Lung microvascular endothelial cell (primary cell): ENCODE measurements at regions not wholly inside any gene's neighbourhood (a gene's known extent, or its start where the extent isn't known, plus 50 kb on each side); places are given as distances from the start of the nearest gene placed in this dataset.

ENCODE experiments used
- DNase-seq, 2 donors: peaks; one replicate each; pipeline versions ENCODE4 v3.0.0 to v3.0.0-alpha.2; 2010; ENCODE audit warnings: low read depth in 2 of 2

DNA sequence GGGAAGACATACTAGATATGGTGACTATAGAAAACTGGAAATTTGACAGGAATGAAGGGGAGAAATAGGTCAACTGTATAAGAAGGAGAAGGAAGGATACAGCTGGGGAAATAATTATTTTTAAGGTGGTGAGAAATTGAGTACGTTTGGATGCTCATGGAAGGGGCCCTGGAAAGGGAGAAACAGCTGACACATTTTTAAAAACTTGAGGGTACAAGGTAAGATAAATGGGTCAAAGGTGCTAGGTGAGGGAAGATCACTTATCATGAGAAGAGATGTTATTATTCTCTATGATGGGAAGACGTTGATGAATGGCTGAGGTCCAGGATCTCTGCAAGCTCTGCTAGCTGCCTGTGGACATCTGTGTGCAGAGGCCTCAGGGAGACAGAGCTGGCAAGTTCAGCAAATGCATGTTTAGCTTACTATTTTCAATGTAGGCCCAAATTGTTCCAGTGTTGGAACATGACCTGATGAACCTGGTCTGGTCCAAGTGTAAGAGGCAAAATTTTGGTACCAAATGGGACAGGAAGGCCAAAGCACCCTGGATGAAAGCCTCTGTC, 181.7 kb downstream of the MTRR start:
- no peak for DNase-seq

DNA sequence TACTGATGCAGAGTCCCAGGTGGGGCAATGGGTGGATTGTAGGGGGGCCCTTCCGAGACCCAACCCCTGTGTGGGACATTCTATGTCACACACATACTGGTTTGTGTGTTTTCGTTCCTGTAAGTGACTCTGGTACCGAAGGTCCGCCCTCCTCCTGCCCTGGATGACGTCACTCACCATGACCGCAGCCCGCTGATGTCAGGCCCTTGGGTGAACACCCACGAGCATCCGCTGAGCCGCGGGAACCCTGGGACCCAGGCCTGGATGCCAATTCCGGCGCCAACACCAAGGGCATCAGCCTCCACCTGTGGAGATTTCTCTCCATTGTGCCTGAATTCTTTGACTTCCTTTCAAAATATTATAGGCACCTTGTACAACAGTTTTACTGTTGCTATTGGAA, 184.3 kb downstream of the MTRR start:
- no peak for DNase-seq

DNA sequence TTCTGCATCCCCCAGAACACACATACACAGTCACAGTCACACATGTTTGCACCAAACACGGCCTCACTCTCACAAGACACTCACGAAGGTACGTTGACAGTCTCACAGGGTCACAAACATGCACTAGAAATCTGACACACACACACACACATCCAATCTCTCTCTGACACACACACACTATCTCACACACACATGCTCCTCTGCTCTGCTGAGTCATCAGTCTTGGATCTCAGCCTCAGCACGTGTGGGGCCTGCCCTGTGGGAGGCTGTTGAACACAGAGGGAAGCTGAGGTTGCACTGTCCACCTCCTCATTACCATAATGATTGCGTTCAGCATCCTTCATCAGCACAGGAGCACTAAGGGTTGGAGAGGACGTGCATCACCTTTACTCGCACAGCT, 188.8 kb downstream of the MTRR start:
- DNase-seq: no peak

DNA sequence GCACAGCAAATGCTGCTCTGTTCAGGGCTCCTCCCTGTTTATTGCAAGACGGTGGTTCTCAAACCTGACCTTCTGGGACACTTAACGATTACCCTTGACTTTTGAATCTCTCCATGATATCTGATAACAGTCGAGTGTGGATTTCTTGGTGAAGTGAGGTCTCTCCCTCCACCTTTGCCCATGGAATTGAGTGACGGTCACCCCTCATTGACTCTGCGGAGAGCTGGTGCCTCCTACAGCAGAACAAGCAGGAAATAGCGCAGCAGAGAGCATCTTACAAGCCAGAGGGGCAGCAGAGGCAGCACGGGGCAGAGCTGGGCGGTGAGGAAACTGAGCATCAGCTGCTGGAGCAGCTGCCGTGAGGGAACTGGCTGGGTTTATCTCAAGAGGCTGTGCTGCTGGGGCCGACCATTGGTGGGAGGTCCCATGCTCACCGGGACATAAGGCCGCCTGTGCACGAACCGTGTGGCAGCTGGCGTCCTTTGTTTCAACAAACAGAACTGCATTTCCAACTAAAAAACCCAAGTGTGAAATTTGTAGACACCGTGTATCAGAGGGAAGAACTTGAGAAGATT, 189.8 kb downstream of the MTRR start:
- no peak for DNase-seq

DNA sequence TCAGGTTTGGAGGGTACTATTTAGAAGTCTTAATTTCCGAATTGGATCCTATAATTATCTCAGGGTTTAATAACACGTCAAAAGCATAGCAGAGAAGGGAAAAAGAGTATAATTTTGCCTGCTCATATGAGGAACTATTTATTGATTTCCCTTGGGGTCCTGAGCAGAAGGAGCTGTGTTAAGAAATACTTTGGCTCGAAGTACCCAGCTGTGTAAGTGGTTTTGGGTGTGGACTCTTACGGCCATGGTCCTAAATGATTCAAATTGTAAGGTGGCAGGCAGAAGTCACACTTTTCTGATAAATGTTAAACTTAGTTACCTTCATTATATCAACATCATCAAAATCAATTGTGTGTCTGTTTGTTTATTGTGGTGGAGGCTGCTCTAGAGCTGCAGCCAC, 190.4 kb downstream of the MTRR start:
- no peak for DNase-seq

DNA sequence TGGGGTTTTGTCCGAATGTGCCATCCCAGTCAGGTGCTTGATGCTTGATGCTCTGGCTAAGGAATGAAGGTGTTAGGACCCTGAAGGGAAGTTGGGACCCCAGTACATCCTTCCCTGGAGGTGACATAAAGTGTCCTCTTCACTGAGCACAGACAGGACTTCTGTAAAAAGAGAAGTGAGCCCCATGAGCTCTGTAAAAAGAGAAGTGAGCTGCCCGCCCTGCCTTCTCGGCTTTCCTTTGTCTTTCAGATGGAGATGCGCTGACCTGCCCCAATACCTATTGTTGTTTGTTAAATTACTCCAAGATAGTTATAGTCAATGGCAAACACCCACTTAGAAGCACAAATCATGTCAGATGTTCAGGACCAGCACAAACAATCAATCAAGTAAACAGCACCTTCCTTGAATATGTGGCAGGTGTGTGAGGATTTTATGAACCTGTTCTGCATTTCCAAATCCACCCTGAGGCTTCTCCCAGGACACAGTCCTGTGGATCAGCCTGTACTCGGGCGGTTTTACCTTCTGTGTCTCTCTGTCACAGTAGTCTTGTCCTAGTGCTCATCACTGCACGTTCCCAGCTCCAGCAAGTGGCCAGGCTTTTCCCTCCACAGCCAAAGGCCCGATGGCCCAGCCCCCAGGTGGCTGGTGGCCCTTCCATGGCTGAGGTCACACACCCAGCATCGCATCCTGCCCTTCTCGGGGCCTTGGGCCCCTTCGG, 191.4 kb downstream of the MTRR start:
- DNase-seq: no peak

DNA sequence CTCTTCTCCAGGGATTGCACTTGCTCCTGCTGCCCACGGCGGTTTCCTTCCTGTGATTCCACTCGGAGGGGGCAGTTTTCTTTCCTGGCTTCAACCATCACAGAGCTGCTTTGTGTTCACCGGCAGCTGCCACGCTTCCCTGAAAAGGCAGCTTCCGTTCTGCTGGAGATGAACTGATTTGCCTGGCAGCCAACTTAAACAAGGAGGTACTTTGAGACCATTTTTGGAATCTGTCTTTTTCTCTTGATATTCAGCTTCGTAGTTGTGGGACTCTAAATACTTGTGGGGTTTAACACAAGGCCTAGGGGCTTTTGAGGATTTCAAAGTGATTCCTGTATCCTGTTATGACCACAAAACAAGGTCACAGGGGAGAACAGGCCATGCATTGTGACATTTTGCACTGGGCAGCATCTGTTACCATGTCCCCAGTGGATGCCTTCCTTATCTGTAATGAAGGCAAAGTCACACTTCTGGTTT, 192.0 kb downstream of the MTRR start:
- no peak for DNase-seq

DNA sequence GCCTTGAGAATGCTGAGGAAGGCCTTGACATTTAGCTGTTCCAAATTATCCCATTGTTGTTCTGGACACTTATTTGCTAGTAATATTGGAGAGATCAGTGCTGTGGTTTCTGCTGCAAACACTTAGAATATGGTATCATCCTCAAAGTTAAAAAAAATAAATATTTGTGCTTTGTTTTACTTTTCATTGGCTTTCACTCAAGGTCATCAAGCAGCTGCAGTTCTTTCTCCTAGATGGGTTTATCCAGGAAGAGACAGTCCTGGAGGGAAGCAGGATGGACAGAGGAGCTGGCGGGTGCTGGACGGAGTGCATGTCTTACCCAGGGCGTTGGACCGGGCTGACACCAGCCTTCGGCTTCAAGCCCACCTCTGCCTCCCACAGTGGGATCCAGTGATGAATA, 193.6 kb downstream of the MTRR start:
- no peak for DNase-seq

DNA sequence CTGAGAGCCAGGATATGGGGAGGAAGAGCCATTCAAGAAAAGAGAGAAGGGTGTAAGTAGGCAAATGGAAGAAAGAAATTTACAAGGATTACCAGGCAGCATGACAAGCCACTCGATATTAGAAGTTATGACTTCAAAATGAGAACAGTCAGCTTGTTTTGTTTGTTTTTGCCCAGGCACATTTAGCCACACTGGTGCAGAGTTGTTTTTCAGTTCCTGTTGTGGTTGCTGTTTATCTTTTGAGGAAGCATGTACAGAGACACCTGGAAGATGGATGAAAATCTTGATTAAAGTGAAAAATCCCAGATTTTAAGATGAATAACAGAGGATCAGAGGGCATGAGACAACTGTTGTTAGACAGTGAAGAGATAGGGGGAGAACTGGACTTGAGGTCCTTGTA, 199.1 kb downstream of the MTRR start:
- DNase-seq: no peak

DNA sequence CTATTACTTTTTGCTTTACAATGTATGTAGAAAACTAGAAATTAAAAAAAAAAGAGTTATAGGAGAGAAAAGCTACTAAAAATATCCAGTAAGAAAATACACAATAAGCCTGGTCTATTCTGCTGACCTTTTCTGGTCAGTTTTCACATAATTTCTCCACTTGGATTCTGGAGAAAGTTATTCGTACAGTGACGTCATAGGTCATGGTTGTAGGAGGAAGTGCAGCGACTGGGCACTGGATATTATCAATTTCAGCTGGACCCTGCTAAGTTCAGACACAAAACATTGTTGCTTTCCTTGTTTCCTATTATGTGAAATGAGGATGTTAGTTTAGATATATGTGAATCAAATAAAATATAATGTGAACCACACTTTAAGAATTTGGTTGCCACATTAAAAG, 201.2 kb downstream of the MTRR start:
- no peak for DNase-seq

DNA sequence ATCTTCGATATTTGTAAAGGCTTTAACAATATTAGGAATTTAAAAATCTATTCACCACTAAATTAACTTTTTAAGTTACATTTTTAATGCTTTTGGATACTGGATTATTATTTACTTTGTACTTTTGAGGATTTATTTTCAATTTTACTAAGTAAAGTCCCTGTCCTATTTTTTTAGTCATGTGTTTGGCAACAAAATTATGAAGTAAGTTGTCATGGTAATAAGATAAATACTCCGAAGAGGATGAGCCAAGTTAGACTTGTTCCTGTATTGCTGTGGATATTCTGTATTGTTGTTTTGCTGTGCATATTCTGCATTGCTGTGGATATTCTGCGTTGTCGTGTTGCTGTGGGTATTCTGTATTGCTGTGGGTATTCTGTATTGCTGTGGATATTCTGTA, 210.1 kb downstream of the MTRR start:
- no peak for DNase-seq

DNA sequence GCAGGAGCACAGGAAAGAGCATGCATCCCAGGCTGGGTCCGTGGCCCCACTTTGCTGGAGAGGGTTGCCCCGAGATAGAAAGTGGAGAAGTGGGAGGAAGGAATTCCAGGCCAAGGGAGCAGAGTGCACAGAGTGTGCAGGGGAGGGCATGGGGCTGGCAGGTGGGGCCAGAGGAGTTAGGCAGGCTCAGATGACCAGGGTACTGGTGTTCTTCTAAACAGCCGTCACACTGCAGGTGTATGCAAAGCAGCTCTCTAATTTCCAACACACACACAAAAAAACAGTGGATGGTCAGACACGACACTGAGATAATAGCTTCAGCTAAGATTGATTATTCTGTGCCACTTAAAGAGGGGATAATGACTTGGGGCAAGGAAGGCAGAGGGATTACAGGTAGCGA, 212.2 kb downstream of the MTRR start:
- no peak for DNase-seq

DNA sequence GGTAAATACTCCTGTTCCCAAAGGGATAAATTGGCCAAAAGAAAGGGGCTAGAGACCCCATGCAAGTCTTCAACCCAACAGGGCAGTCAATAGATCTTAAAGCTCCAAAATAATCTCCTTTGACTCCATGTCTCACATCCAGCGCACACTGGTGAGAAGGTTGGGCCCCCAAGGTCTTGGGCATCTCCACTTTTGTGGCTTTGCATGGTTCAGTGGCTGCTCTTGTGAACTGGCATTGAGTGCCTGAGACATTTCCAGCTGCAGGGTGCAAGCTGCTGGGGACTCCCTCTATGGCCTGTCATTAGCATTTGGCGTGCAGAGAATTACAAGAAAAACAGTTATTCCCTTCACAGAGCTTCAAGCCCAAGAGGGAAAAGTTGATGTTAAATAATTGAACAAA, 224.7 kb downstream of the MTRR start:
- DNase-seq: no peak

DNA sequence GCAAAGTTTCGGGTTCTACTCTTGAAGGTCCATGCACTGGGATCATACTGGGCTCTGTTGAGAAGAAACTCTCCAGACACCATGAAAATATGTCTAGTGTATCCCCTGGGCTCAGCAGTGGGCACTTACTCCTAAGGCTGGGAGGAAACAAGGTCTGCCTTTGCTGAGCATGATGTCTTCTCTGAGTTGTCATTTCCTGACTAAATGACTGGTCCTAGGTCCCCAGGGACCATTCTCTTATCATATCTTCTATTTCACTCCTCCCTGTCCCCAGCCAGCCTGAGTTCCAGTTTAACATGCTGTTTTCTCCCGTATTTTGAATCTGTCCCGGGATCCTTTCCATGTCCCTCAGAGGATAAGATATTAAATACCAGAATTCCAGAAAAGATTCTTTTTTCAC, 225.4 kb downstream of the MTRR start:
- DNase-seq: no peak

DNA sequence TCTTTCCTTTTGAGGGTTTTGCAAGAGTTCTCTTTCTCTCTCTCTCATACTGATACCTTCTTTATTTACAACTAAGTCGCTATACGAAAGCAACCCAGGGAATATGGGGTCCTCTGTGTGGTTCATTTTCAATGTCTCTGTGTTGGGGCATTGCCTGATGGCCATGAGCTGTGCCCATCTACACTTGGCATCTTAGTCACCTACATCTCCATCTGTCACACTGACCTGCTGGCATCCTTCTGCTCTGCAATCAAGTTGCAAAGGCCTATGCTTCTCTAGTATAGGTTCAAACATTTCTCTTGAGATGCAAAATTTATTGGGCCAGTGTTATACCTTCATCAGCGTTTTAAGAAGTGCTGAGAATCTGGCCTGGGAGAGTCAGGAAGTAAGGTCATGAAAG, 228.2 kb downstream of the MTRR start:
- no peak for DNase-seq

DNA sequence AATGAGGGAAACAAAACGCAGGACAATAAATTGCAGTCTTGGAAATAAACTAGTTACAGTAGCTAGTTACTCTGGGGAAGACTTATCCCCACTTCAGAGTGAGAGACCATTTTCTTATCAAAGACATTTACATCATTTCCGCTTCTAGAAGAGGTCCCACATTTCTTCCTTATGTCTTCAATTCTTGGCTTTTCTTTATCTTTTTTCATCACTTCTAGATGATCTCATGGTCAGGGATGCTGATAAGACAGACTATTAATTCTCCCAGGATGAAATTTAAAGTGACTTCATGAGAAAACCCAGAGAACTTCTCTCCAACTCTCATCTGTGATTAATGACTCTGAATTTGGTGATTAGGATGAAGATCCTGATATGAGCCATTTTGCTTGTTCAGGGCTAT, 229.1 kb downstream of the MTRR start:
- no peak for DNase-seq

DNA sequence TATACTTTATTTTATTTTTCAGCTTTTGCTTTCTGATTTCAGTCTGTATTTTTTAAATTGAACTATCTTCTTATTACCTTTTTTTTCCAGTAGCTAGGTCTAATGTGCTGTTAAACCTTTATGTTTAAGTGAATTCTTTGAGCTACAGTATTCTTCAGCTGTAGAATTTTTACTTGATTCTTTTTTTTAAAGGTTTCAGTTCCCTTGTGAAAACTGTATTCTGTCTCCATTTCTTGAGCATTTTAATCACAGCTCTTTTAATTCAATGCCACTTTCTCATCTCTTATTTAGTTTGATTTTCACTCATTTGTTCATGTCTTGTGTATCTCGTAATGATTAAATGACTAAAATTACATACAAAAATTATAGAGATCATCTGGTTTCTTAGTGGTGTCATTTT, 233.8 kb downstream of the MTRR start:
- DNase-seq: no peak

DNA sequence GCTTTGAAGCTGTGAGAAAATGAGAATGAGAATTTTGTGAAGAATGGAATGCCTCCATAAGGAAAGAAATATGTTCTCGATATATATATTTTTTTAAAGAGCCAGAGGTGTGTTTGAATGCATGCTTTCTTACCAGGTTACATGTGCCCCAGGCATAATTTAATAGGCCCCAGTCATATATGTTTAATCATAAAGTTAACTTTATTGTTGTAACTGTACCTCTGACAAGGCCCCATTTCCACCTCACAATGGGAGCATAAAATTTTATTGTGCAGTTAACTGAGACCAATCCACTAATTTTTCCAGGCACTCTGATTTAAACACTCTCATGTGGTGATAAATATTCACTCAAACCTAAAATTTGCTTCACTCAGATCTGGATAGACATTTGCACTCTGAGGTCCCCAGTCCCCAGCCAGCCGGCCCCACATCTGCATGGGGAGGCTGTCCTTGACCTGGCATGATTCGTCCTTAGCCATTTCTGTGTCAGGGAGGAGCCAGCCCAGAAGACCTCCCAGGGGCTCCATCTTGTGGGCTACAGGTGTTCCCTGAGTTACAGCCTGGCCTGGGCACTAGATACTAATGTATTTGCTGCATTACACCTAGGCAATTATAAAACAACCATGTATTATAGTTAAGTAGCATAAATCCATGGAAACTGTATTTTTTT, 245.8 kb downstream of the MTRR start:
- no peak for DNase-seq

DNA sequence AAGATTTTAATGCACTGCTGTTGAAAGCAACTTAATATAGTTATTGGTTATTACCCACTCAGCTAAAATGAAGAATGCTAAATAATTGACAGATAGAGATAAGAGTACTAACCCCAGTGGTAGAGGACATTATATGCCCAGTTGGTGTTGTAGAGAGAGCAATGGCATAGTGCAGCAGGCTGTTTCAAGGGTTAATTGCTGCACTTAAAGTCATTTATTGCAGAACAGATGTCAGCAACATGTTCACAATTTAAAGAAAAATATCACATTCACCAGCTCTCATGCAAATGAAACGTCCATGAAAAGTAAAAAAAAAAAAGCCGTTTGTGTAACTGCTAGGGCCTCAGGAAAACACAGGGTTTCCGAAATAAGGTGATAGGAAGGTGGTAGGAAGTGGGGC, 254.6 kb downstream of the MTRR start:
- DNase-seq: no peak

DNA sequence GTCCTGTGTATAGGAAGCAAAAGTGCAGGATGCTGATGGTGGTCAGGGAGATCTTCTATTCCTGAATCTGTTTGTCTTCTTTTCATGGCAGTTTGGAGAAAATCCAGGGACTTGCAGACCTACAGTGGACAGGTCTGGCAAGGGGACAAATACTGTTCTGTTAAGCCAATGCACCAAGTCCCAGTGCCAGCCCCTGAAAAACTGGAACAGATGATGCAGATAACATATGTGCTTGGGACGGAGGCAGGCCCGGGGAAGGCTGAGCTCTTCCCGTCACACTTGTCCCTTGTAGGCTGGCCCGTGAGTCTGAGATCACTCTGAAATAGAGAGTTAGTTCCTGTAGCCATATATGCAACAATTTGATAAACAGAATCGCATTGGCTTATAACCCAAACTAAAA, 265.7 kb downstream of the MTRR start:
- DNase-seq: no peak

DNA sequence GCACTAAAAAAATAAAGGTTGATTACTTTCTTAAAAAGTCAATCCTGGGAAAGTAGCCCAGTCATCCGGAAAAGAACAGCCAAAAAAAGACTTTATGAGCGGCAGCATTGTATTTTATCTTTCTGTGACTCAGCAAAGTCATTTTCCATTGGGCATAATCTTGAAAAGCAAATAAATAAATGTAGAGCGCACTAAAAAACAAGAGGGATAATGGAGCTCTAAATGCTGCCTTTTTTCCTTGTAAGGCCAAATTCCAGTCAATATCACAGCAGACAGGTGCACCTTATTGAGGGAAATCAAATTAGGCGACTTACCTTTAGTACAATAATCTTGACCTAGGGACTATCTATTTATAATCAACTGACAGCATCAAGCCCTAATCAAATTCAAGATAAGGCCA, 266.8 kb downstream of the MTRR start:
- no peak for DNase-seq

DNA sequence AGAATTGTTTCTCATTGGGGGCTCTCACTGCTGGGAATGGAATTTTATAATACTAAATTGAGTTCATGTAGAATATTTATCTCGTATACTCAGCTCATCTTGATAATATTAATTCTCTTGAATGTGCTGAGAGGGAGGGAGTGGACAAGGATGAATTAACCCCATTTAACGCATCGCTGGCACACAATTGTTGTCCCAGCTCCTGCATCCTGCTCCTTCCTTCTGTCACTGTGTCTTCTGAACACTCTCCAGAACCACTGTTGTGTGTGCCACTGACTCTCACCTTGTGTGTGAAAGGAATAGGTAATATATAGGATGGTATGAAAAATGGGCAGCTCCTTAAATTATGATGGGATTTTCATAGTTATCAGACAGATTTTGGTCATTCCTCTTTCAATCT, 267.3 kb downstream of the MTRR start:
- no peak for DNase-seq
